ENCODE measurements at regions not wholly inside any gene's neighbourhood (a gene's known extent, or its start where the extent isn't known, plus 50 kb on each side); places are given as distances from the start of the nearest gene placed in this dataset.

DNA sequence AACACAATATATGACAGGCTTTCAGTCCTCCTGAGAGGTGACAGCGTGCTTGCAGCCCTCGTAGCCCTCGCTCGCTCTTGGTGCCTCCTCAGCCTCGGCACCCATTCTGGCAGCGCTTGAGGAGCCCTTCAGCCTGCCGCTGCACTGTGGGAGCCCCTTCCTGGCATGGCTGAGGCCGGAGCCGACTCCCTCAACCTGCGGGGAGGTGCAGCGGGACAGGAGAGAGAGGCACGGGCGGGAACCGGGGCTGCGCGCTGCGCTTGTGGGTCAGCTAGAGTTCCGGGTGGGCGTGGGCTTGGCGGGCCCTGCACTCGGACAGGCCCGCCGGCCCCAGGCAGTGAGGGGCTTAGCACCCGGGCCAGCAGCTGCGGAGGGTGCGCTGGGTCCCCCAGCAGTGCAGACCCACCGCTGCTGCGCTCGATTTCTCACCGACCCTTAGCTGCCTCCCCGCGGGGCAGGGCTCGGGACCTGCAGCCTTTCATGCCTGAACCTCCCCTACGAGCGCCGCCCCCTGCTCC is 60.4 kb upstream of the HRH1 start:
- no peak overlapping the region for H3K27ac ChIP-seq
- no peaks in the 10 kb centered on the region for H3K9me3 ChIP-seq
- no peaks in the 10 kb centered on the region for H3K36me3 ChIP-seq
- no peak for TF ChIP-seq POLR2A (IDR thresholded peaks at IDR 0.05)
- TF ChIP-seq, protein P1, sequence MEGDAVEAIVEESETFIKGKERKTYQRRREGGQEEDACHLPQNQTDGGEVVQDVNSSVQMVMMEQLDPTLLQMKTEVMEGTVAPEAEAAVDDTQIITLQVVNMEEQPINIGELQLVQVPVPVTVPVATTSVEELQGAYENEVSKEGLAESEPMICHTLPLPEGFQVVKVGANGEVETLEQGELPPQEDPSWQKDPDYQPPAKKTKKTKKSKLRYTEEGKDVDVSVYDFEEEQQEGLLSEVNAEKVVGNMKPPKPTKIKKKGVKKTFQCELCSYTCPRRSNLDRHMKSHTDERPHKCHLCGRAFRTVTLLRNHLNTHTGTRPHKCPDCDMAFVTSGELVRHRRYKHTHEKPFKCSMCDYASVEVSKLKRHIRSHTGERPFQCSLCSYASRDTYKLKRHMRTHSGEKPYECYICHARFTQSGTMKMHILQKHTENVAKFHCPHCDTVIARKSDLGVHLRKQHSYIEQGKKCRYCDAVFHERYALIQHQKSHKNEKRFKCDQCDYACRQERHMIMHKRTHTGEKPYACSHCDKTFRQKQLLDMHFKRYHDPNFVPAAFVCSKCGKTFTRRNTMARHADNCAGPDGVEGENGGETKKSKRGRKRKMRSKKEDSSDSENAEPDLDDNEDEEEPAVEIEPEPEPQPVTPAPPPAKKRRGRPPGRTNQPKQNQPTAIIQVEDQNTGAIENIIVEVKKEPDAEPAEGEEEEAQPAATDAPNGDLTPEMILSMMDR (IDR thresholded peaks at IDR 0.05), result no peak
- TF ChIP-seq EP300 (IDR thresholded peaks at IDR 0.05; ENCODE audit: low read depth), result no peak
- no peak for TF ChIP-seq POLR2AphosphoS5 (IDR thresholded peaks at IDR 0.05)
- in situ Hi-C loops (cut with MboI; ENCODE audit: low pct_ligation_motif_present in 1 of 4, low pct_unique_long_range_greater_than_20kb in 1 of 4, low sequenced_read_pairs in 3 of 4) (no loop called here), intact Hi-C loops (cut with DNase I; ENCODE audit: low total_unique reads) (no loop called here)
- H3K4me3 ChIP-seq, result no peak overlapping the region
- H3K4me1 ChIP-seq, result peaks cover 6 to 19% (median 12%) of the 10 kb centered on the region in 4 donors
- WGBS, 2 donors (ENCODE audit: low coverage in 1 of 2), result 95% methylated on average over 29 of the region's 36 CpGs; no CpG with 5 or more reads in 1 of the 2 donors
- no peaks in the 10 kb centered on the region for H3K27me3 ChIP-seq
- no peak for DNase-seq

DNA sequence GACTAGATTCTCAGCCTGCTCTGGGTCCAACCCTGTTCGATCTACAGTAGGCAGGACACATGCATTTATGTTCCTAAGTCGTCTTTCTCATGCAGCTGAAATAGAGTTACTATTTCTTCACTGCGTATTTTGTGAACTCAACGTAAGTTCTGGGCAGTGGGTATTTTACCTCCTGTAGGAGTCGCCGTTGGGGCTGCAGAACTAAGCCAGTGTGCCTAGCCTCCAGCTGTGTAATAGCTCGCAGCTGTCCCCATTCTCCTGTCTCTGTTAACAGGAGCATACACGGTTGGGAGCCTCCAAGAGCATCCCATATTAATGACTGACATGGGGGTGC is 58.4 kb upstream of the HRH1 start:
- in situ Hi-C loops (cut with MboI; ENCODE audit: low pct_ligation_motif_present in 1 of 4, low pct_unique_long_range_greater_than_20kb in 1 of 4, low sequenced_read_pairs in 3 of 4) (no loop called here), intact Hi-C loops (cut with DNase I; ENCODE audit: low total_unique reads) (no loop called here)
- Histone ChIP-seq H3K4me3 (no peak overlapping the region), H3K9me3 (no peaks in the 10 kb centered on the region), H3K36me3 (no peaks in the 10 kb centered on the region), H3K27ac (peak overlapping the region; percentile 72 to 78 (median 76)), H3K27me3 (no peaks in the 10 kb centered on the region), H3K4me1 (peaks cover 6 to 18% (median 12%) of the 10 kb centered on the region in 4 donors)
- TF ChIP-seq POLR2AphosphoS5 (IDR thresholded peaks at IDR 0.05) (no peak), POLR2A (IDR thresholded peaks at IDR 0.05) (no peak), EP300 (IDR thresholded peaks at IDR 0.05; ENCODE audit: low read depth) (no peak)
- TF ChIP-seq, protein P1 (IDR thresholded peaks at IDR 0.05), result no peak
- DNase-seq, result no peak
- 58% methylated on average over 8 of the region's 8 CpGs; no CpG with 5 or more reads in 1 of the 2 donors for WGBS, 2 donors (ENCODE audit: low coverage in 1 of 2)

GRCh38 chr3:11096266-11097139 is 57.8 kb upstream of the HRH1 start:
- TF ChIP-seq, protein P1 (IDR thresholded peaks at IDR 0.05), result no peak
- TF ChIP-seq EP300 (IDR thresholded peaks at IDR 0.05; ENCODE audit: low read depth), result peak; percentile 69
- TF ChIP-seq POLR2AphosphoS5 (IDR thresholded peaks at IDR 0.05), result peak in 1 of 3 donors; percentile 68
- WGBS, 2 donors (ENCODE audit: low coverage in 1 of 2), result 0 to 14% methylated on average over 4 to 23 of the region's 23 CpGs
- in situ Hi-C loops (cut with MboI; ENCODE audit: low pct_ligation_motif_present in 1 of 4, low pct_unique_long_range_greater_than_20kb in 1 of 4, low sequenced_read_pairs in 3 of 4), result no loop called here
- Histone ChIP-seq H3K9me3 (no peaks in the 10 kb centered on the region), H3K36me3 (no peaks in the 10 kb centered on the region), H3K4me1 (peaks cover 6 to 15% (median 12%) of the 10 kb centered on the region in 4 donors), H3K27me3 (no peaks in the 10 kb centered on the region), H3K27ac (peak overlapping the region; percentile 72 to 78 (median 76)), H3K4me3 (peak overlapping the region in 1 of 4 donors; percentile 31)
- intact Hi-C loops (cut with DNase I; ENCODE audit: low total_unique reads), result no loop called here
- peak; percentile 47 for DNase-seq

DNA sequence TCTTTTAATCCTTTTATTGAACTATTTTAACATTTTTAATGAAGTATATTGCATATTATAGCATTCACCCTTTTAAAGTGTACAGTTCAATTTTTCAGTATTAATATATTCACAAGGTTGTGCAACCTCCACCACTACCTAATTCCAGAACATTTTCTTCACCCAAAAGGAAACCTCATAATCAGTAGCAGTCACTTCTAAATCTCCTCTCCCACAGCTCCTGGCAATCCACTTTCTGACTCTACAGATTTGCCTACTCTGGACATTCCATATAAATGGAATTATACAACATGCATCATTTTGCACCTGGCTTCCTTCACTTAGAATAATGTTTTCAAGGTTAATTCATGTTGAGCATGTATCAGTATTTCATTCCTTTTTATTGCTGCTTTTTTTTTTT is 55.0 kb upstream of the HRH1 start:
- DNase-seq, result no peak
- Histone ChIP-seq H3K9me3 (peaks cover 0 to 8% of the 10 kb centered on the region in 2 donors), H3K4me3 (no peak overlapping the region), H3K27ac (no peak overlapping the region), H3K27me3 (no peaks in the 10 kb centered on the region), H3K36me3 (no peaks in the 10 kb centered on the region), H3K4me1 (peaks cover 6 to 15% (median 12%) of the 10 kb centered on the region in 4 donors)
- TF ChIP-seq EP300 (IDR thresholded peaks at IDR 0.05; ENCODE audit: low read depth) (no peak), POLR2A (IDR thresholded peaks at IDR 0.05) (no peak), POLR2AphosphoS5 (IDR thresholded peaks at IDR 0.05) (no peak)
- TF ChIP-seq, protein P1 (IDR thresholded peaks at IDR 0.05), result no peak
- intact Hi-C loops (cut with DNase I; ENCODE audit: low total_unique reads) (no loop called here), in situ Hi-C loops (cut with MboI; ENCODE audit: low pct_ligation_motif_present in 1 of 4, low pct_unique_long_range_greater_than_20kb in 1 of 4, low sequenced_read_pairs in 3 of 4) (no loop called here)

Measured in transverse colon (tissue), 4 donors.